NCI-H1417 (cell line): ENCODE measurements at regions not wholly inside any gene's neighbourhood (a gene's known extent, or its start where the extent isn't known, plus 50 kb on each side); places are given as distances from the start of the nearest gene placed in this dataset.

ENCODE experiments used
- DNase-seq, 3 experiments: peaks; one replicate each; lab custom pipeline; 2025; lab: John Stamatoyannopoulos, UW

- DNase-seq = no peak
These were observed 178.0 kb downstream of the INHBA start for GRCh38 chr7:41524876-41525275.

GRCh38 chr7:41520445-41520844, 182.4 kb downstream of the INHBA start:
- no peak for DNase-seq

- no peak for DNase-seq
These were observed 185.1 kb downstream of the INHBA start for GRCh38 chr7:41517771-41518170.

GRCh38 chr7:41508755-41509154, 194.1 kb downstream of the INHBA start:
- DNase-seq = no peak

- DNase-seq = no peak
These were observed 195.1 kb downstream of the INHBA start for GRCh38 chr7:41507686-41508268.

- no peak for DNase-seq
These were observed 198.5 kb downstream of the INHBA start for GRCh38 chr7:41504214-41504980.

GRCh38 chr7:41503438-41503837, 199.5 kb downstream of the INHBA start:
- no peak for DNase-seq

GRCh38 chr7:41501466-41501865, 201.4 kb downstream of the INHBA start:
- DNase-seq = no peak

GRCh38 chr7:41501006-41501405, 201.9 kb downstream of the INHBA start:
- no peak for DNase-seq

GRCh38 chr7:41492603-41493002, 210.3 kb downstream of the INHBA start:
- DNase-seq = no peak

GRCh38 chr7:41491883-41492471, 210.9 kb downstream of the INHBA start:
- DNase-seq = no peak

- DNase-seq = no peak
These were observed 211.6 kb downstream of the INHBA start for GRCh38 chr7:41491308-41491707.

GRCh38 chr7:41489885-41490284, 213.0 kb downstream of the INHBA start:
- no peak for DNase-seq

GRCh38 chr7:41487229-41487940, 215.5 kb downstream of the INHBA start:
- DNase-seq = no peak

- no peak for DNase-seq
These were observed 221.5 kb downstream of the INHBA start for GRCh38 chr7:41481353-41481752.

GRCh38 chr7:41478187-41478586, 224.7 kb downstream of the INHBA start:
- DNase-seq = no peak

GRCh38 chr7:41476460-41476803, 226.5 kb downstream of the INHBA start:
- DNase-seq = no peak

GRCh38 chr7:41475801-41476459, 227.0 kb downstream of the INHBA start:
- DNase-seq = no peak

- DNase-seq = no peak
These were observed 230.3 kb downstream of the INHBA start for GRCh38 chr7:41472427-41473125.

- DNase-seq = no peak
These were observed 232.8 kb downstream of the INHBA start for GRCh38 chr7:41470081-41470480.

- DNase-seq = no peak
These were observed 235.3 kb downstream of the INHBA start for GRCh38 chr7:41467596-41467995.
